Lower leg skin (tissue), 4 donors: ENCODE measurements at regions not wholly inside any gene's neighbourhood (a gene's known extent, or its start where the extent isn't known, plus 50 kb on each side); places are given as distances from the start of the nearest gene placed in this dataset.

Source experiments
- DNase-seq, 2 donors: peaks; one replicate each; pipeline ENCODE4 v3.0.0-alpha.2; 2019; ENCODE audit warnings: low spot score in 2 of 2
- H3K4me3 ChIP-seq: fragments of 200-600 bp; sonication (generic); 2 replicates; pipeline ENCODE4 v1.5.1; 2017; ENCODE audit warnings: mild to moderate bottlenecking, low read depth; ENCODE audit not compliant: poor library complexity, severe bottlenecking
- CTCF ChIP-seq, 3 donors: fragments of 450-650 bp; IDR thresholded peaks; one replicate each; pipeline ENCODE4 v1.5.1; 2016; ENCODE audit warnings: antibody characterized with exemption in 3 of 3, mild to moderate bottlenecking in 3 of 3, moderate library complexity in 2 of 3
- POLR2A ChIP-seq, 2 donors: fragments of 450-650 bp; IDR thresholded peaks; one replicate each; pipeline ENCODE4 v1.6.1; 2016 to 2017; ENCODE audit warnings: antibody characterized with exemption in 2 of 2, mild to moderate bottlenecking in 1 of 2, moderate library complexity in 1 of 2
- WGBS, 2 donors: methylation state at CpG; one replicate each; pipeline ENCODE4 v1.1.5; 2018; 5-methylcytosine and 5-hydroxymethylcytosine counted together
- intact Hi-C: fragments of 100-400 bp; cut with DNase I; formaldehyde crosslinking; loops from one replicate; pipeline ENCODE4 v1.15.0; 2023; ENCODE audit warnings: low total_unique reads

DNA sequence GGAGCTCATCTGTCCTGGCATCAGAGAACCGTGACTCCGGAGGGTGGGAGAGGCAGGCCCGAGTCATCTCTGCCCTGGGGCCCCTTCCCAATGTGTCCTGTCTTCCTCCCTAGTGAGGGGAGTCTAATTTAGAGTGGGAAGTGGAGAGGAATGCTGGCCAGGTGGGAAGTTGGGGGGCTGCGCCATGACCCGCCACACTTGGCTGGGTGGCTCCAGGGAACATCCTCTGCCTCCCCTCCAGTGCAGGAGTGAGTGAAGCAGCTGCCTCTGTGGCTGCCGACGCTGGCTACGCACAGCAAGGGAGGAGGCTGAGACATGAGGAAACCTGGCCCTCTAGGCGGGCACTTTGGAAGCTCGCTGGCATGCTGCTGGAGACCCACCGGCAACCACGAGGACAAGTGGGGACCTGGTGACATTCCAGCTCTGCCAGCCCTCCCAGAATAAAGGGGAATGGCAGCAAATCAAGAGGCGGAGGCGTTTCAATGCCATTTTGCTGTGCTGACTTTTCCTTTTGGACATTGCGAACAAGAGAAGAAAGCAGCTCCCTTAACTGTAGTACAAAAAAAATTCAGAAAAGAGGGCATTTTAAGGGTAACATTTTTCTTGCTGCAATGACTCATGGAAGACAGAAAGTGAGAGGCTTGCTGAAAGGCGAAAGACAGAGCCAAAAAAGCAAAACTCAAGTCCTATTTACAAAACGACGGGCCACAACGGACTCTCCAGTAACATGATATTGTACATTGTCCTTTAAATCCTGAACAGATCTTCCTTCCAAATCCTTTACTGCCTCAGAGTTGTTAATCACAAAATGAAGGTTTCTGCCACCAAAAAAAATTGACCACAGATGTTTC, 121.2 kb upstream of the PITRM1 start:
- TF ChIP-seq POLR2A (IDR thresholded peaks at IDR 0.05) (no peak), CTCF (IDR thresholded peaks at IDR 0.05) (no peak)
- no peak for DNase-seq
- H3K4me3 ChIP-seq = no peak overlapping the region
- WGBS, 2 donors = 50 to 57% methylated on average over 19 of the region's 19 CpGs
- intact Hi-C loops = no loop called here

DNA sequence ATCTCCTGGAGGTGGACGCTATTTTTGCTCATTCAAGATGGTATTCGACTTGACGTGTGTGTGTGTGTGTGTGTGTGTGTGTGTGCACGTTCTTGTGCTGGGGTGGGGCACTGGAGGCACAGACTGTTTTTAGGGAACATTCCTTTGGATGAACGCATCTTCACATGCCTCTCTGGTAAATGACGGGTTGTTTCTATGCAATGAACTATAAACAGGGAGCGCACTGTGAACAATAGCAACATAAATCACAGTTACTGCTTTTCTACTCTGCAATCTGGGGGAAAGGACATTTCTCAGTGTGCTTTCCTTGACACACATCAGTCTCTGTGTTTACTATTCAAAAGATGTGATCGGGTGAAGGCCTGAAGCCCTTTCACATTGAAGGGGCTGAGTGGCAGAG, 120.1 kb upstream of the PITRM1 start:
- no peak for TF ChIP-seq POLR2A (IDR thresholded peaks at IDR 0.05)
- TF ChIP-seq CTCF (IDR thresholded peaks at IDR 0.05) = no peak
- WGBS, 2 donors = 46 to 69% methylated on average over 8 of the region's 8 CpGs
- no peak overlapping the region for H3K4me3 ChIP-seq
- peak in 1 of 2 donors; percentile 60 for DNase-seq
- intact Hi-C loops = no loop called here

- intact Hi-C loops = no loop called here
- 68 to 82% methylated on average over 12 of the region's 12 CpGs for WGBS, 2 donors
- DNase-seq = no peak
- TF ChIP-seq POLR2A (IDR thresholded peaks at IDR 0.05) = no peak
- no peak overlapping the region for H3K4me3 ChIP-seq
Measured at GRCh38 chr10:3290550-3290949, 118.0 kb upstream of the PITRM1 start.

DNA sequence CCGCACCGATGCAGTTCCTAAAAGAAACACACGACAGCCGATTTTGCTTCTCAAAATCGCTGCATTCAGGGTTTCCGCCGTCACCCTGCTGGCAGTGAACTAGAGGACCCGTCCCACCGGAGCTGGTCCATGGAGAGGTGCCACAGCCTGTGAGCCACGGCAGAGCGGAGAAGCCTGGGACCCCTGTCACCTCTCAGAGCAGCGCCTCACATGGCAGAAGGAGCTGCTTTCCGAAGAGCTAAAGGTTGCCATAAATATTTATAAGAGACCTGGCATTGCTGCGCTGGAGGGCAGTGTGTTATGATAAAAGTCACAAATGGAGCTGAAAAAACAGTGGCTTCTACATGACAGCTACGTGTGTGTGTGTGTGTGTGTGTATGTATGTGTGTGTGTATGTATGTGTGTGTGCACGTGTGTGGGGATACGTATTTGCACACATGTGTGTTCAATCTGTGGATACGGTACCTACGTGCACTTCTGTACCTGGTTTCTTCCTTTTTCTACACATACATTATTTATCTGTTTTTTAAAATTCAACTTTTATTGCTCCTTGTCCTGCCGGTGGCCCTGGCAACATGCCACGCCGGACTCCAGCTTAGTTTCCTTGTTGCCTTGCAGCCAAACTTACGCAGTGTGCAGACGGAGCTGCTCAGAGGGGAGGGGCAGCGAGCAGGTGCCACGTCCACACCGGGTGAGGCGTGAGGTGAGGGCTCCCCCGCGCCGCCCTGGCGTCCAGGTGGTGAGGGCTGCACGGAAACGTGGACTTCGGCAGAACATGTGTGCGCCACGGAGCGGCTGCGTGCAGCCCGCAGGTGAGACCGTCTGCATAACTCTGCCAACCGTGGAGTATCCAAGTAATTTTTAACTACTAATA, 115.2 kb upstream of the PITRM1 start:
- no peak overlapping the region for H3K4me3 ChIP-seq
- no peak for DNase-seq
- intact Hi-C loops = no loop called here
- WGBS, 2 donors = 87 to 89% methylated on average over 42 of the region's 42 CpGs
- TF ChIP-seq CTCF (IDR thresholded peaks at IDR 0.05) (no peak), POLR2A (IDR thresholded peaks at IDR 0.05) (no peak)

DNA sequence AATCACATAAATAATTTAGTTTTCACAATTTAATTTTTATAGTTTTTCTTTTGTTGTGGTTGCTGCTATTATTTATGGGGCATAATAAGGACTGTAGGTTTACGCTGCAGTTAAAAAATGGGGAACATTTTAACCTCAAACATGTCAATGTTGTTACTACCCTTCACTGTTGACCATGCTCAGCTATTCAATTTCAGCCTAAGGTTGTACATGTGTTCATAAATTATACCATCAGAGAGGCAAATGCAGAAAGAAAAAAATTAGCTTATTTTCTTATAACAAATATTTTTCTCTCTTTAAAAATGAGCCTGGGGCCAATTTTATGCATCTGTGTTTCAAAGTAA, 110.1 kb upstream of the PITRM1 start:
- H3K4me3 ChIP-seq = no peak overlapping the region
- TF ChIP-seq CTCF (IDR thresholded peaks at IDR 0.05) = no peak
- TF ChIP-seq POLR2A (IDR thresholded peaks at IDR 0.05) = no peak
- WGBS, 2 donors = 87 to 90% methylated on average over 1 of the region's 1 CpG
- no peak for DNase-seq
- intact Hi-C loops = no loop called here

GRCh38 chr10:3281941-3282673, 109.5 kb upstream of the PITRM1 start:
- no peak overlapping the region for H3K4me3 ChIP-seq
- intact Hi-C loops = no loop called here
- 58 to 65% methylated on average over 7 of the region's 7 CpGs for WGBS, 2 donors
- no peak for DNase-seq
- TF ChIP-seq CTCF (IDR thresholded peaks at IDR 0.05) (no peak), POLR2A (IDR thresholded peaks at IDR 0.05) (no peak)
